Mesothelial cell of epicardium (in vitro differentiated cells): ENCODE measurements at regions not wholly inside any gene's neighbourhood (a gene's known extent, or its start where the extent isn't known, plus 50 kb on each side); places are given as distances from the start of the nearest gene placed in this dataset.

Source experiments
- DNase-seq, 2 experiments: peaks; one replicate each; pipeline ENCODE4 v3.0.0; 2021; ENCODE audit warnings: low spot score in 2 of 2; ENCODE audit not compliant: unreplicated experiment in 2 of 2
- H3K27ac Mint-ChIP-seq: 2 replicates; pipeline ENCODE4 v1.8.0; 2021; ENCODE audit warnings: mixed read lengths
- H3K27me3 Mint-ChIP-seq: 2 replicates; pipeline ENCODE4 v1.8.0; 2021; ENCODE audit warnings: low read depth, mixed read lengths
- H3K36me3 Mint-ChIP-seq: 2 replicates; pipeline ENCODE4 v1.8.0; 2021; ENCODE audit warnings: mixed read lengths
- H3K4me1 Mint-ChIP-seq: 2 replicates; pipeline ENCODE4 v1.8.0; 2021; ENCODE audit warnings: mixed read lengths
- H3K4me3 Mint-ChIP-seq: 2 replicates; pipeline ENCODE4 v1.8.0; 2021; ENCODE audit warnings: mild to moderate bottlenecking, moderate library complexity, mixed read lengths
- H3K9me3 Mint-ChIP-seq: 2 replicates; pipeline ENCODE4 v1.8.0; 2021; ENCODE audit warnings: mixed read lengths
- TF ChIP-seq, protein P1 (sequence below): fragments of 200-600 bp; sonication (generic); IDR thresholded peaks from one replicate; pipeline ENCODE4 v1.5.0; 2021; ENCODE audit warnings: antibody characterized with exemption; ENCODE audit not compliant: unreplicated experiment

- Mint-ChIP-seq H3K27ac (no peak overlapping the region), H3K4me3 (no peak overlapping the region), H3K36me3 (no peaks in the 10 kb centered on the region), H3K4me1 (peaks cover 1% of the 10 kb centered on the region), H3K27me3 (no peaks in the 10 kb centered on the region), H3K9me3 (no peaks in the 10 kb centered on the region)
- TF ChIP-seq, protein P1, sequence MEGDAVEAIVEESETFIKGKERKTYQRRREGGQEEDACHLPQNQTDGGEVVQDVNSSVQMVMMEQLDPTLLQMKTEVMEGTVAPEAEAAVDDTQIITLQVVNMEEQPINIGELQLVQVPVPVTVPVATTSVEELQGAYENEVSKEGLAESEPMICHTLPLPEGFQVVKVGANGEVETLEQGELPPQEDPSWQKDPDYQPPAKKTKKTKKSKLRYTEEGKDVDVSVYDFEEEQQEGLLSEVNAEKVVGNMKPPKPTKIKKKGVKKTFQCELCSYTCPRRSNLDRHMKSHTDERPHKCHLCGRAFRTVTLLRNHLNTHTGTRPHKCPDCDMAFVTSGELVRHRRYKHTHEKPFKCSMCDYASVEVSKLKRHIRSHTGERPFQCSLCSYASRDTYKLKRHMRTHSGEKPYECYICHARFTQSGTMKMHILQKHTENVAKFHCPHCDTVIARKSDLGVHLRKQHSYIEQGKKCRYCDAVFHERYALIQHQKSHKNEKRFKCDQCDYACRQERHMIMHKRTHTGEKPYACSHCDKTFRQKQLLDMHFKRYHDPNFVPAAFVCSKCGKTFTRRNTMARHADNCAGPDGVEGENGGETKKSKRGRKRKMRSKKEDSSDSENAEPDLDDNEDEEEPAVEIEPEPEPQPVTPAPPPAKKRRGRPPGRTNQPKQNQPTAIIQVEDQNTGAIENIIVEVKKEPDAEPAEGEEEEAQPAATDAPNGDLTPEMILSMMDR = no peak
- DNase-seq = no peak
Observed at GRCh38 chr1:55524006-55524405, 308.8 kb upstream of the USP24 start.

- H3K9me3 Mint-ChIP-seq = no peaks in the 10 kb centered on the region
- DNase-seq = no peak
- no peaks in the 10 kb centered on the region for H3K27me3 Mint-ChIP-seq
- no peak overlapping the region for H3K27ac Mint-ChIP-seq
- H3K36me3 Mint-ChIP-seq = no peaks in the 10 kb centered on the region
- TF ChIP-seq, protein P1 = no peak
- H3K4me3 Mint-ChIP-seq = no peak overlapping the region
- H3K4me1 Mint-ChIP-seq = no peaks in the 10 kb centered on the region
Observed at GRCh38 chr1:55522982-55523381, 307.8 kb upstream of the USP24 start.

- Mint-ChIP-seq H3K27ac (no peak overlapping the region), H3K27me3 (no peaks in the 10 kb centered on the region), H3K9me3 (no peaks in the 10 kb centered on the region), H3K4me1 (no peaks in the 10 kb centered on the region), H3K36me3 (no peaks in the 10 kb centered on the region), H3K4me3 (no peak overlapping the region)
- TF ChIP-seq, protein P1 = no peak
- DNase-seq = no peak
Observed at GRCh38 chr1:55522353-55522903, 307.3 kb upstream of the USP24 start.

GRCh38 chr1:55520861-55521260, 305.7 kb upstream of the USP24 start:
- no peak for DNase-seq
- Mint-ChIP-seq H3K36me3 (no peaks in the 10 kb centered on the region), H3K4me3 (no peak overlapping the region), H3K4me1 (no peaks in the 10 kb centered on the region), H3K9me3 (no peaks in the 10 kb centered on the region), H3K27ac (no peak overlapping the region), H3K27me3 (no peaks in the 10 kb centered on the region)
- TF ChIP-seq, protein P1 = no peak

DNA sequence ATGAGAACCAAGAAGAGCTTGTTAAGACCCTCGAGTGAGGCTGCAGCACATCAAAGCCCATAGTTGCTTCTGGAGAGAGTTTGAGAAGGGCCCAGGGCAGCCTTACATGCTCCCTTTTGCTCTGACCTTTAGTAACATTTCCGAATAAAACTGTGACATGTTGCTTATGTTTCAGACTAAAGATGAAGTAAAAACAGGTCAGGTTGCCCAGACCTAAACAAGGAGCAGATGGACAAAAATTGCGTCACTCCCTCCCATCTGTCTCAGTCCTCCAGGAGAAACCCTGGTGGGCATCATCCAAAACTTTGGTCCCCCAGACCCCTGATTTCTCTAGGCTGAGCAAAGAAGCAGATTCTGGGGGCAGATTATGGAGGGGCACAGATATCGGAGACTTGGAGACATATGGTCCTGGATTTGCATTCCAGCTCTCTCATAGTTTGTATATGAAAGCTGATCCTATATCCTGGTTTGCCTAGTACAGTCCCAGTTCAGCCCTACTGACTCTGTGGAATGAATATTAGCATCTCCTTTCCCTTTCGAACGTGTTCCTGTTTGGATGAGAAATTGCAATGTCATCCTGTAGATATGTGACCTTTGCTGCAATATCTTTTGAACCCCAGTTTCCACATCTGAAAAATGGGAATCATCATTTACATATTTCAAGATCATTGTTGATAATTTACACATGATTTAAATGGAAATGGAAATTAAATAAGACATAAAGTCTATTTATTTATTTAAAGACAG, 304.9 kb upstream of the USP24 start:
- Mint-ChIP-seq H3K36me3 (no peaks in the 10 kb centered on the region), H3K9me3 (no peaks in the 10 kb centered on the region), H3K4me1 (peaks cover 4% of the 10 kb centered on the region), H3K4me3 (no peak overlapping the region), H3K27ac (no peak overlapping the region), H3K27me3 (no peaks in the 10 kb centered on the region)
- DNase-seq = no peak
- TF ChIP-seq, protein P1 = no peak
